ENCODE measurements at regions not wholly inside any gene's neighbourhood (a gene's known extent, or its start where the extent isn't known, plus 50 kb on each side); places are given as distances from the start of the nearest gene placed in this dataset.

DNA sequence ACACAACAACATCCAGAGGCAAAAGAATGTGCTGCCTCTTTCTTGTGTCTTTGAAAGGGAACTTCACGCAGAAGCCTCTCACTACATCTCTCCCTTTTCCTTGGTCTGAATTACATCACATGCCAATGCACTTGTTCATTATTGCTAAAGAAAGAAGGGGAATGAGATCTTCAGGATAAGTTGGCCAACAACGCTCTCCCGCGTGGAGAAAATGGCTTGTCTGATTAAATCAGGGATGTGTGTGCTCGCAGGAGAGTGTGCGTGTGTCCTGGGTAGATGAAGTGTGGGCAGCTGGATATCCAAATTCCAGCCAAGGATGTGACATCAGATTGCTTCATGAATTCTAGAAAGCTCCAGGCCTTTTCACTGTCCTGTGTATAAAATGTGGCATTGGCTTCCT lies 541.6 kb upstream of the FZD8 start:
- Mint-ChIP-seq H3K27me3 (ENCODE audit: low read depth in 3 of 3) (no peaks in the 10 kb centered on the region), H3K27ac (no peak overlapping the region), H3K36me3 (no peaks in the 10 kb centered on the region), H3K9me3 (peaks cover 0 to 12% (median 5%) of the 10 kb centered on the region in 7 donors), H3K4me3 (no peak overlapping the region), H3K4me1 (no peaks in the 10 kb centered on the region)
- Histone ChIP-seq H3K79me2 (ENCODE audit: insufficient read depth, low read length) (no peaks in the 10 kb centered on the region), H3K4me2 (replicated peaks; ENCODE audit: extremely low read depth, low read length, poor library complexity, severe bottlenecking) (no peak overlapping the region), H4K20me1 (ENCODE audit: insufficient read depth, low read length) (no peaks in the 10 kb centered on the region), H3K36me3 (replicated peaks in 1 of 2; ENCODE audit: control insufficient read depth in 1 of 2, insufficient read depth in 2 of 2, low read length in 2 of 2) (no peaks in the 10 kb centered on the region), H3K27ac (ENCODE audit: low read depth in 1 of 2, low read length in 2 of 2) (no peak overlapping the region), H3K9ac (ENCODE audit: insufficient read depth, low read length, poor library complexity, severe bottlenecking) (no peak overlapping the region), H2AFZ (ENCODE audit: insufficient read depth, low read depth, low read length, poor library complexity, severe bottlenecking) (no peak overlapping the region), H3K4me3 (replicated peaks in 1 of 3; ENCODE audit: low read depth in 2 of 3, low read length in 3 of 3) (no peak overlapping the region), H3K4me1 (ENCODE audit: control insufficient read depth in 1 of 2, insufficient read depth in 2 of 2, low read length in 2 of 2) (no peaks in the 10 kb centered on the region), H3K9me3 (replicated peaks in 1 of 2; ENCODE audit: control insufficient read depth in 1 of 2, insufficient read depth in 1 of 2, low read length in 2 of 2) (peaks cover 0 to 5% of the 10 kb centered on the region in 2 donors), H3K27me3 (ENCODE audit: control insufficient read depth in 2 of 2, insufficient read depth in 2 of 2, low read length in 2 of 2) (no peaks in the 10 kb centered on the region)
- TF ChIP-seq, protein P1, sequence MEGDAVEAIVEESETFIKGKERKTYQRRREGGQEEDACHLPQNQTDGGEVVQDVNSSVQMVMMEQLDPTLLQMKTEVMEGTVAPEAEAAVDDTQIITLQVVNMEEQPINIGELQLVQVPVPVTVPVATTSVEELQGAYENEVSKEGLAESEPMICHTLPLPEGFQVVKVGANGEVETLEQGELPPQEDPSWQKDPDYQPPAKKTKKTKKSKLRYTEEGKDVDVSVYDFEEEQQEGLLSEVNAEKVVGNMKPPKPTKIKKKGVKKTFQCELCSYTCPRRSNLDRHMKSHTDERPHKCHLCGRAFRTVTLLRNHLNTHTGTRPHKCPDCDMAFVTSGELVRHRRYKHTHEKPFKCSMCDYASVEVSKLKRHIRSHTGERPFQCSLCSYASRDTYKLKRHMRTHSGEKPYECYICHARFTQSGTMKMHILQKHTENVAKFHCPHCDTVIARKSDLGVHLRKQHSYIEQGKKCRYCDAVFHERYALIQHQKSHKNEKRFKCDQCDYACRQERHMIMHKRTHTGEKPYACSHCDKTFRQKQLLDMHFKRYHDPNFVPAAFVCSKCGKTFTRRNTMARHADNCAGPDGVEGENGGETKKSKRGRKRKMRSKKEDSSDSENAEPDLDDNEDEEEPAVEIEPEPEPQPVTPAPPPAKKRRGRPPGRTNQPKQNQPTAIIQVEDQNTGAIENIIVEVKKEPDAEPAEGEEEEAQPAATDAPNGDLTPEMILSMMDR (IDR thresholded peaks at IDR 0.05), result no peak
- no peak for DNase-seq
- WGBS (ENCODE audit: insufficient coverage), result 92% methylated on average over 5 of the region's 6 CpGs
- intact Hi-C loops (cut with micrococcal nuclease), result no loop called here

DNA sequence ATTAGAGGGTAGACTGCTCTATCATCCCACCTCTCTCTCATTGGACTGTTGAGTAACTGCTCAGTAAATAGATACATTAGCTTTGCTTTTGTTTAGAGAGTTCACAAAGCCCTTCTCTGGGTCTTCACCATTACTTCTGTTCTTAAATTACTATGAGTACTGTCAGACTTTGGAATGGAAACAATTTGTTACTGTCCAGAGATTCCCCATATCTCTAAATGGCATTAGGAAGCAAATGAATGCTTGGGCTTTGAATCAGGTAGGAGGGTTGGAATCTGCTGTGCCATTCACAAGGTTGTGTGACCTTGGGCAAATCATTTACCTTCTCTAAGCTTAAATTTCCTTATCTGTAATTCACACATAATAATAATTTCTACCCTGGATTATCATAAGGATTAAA lies 541.0 kb upstream of the FZD8 start:
- Histone ChIP-seq H3K27ac (ENCODE audit: low read depth in 1 of 2, low read length in 2 of 2) (no peak overlapping the region), H2AFZ (ENCODE audit: insufficient read depth, low read depth, low read length, poor library complexity, severe bottlenecking) (no peak overlapping the region)

More for the DNA sequence above, 541.0 kb upstream of the FZD8 start:
- H3K9me3 ChIP-seq (replicated peaks in 1 of 2; ENCODE audit: control insufficient read depth in 1 of 2, insufficient read depth in 1 of 2, low read length in 2 of 2), result peaks cover 0 to 5% of the 10 kb centered on the region in 2 donors
- H3K4me1 Mint-ChIP-seq, result no peaks in the 10 kb centered on the region
- H3K27me3 Mint-ChIP-seq (ENCODE audit: low read depth in 3 of 3), result no peaks in the 10 kb centered on the region
- no peak overlapping the region for H3K27ac Mint-ChIP-seq
- intact Hi-C loops (cut with micrococcal nuclease), result no loop called here
- H3K4me3 Mint-ChIP-seq, result no peak overlapping the region
- no peaks in the 10 kb centered on the region for H3K4me1 ChIP-seq (ENCODE audit: control insufficient read depth in 1 of 2, insufficient read depth in 2 of 2, low read length in 2 of 2)
- H3K4me3 ChIP-seq (replicated peaks in 1 of 3; ENCODE audit: low read depth in 2 of 3, low read length in 3 of 3), result no peak overlapping the region
- no peaks in the 10 kb centered on the region for H3K36me3 Mint-ChIP-seq
- H3K9me3 Mint-ChIP-seq, result peaks cover 0 to 9% (median 5%) of the 10 kb centered on the region in 7 donors
- H4K20me1 ChIP-seq (ENCODE audit: insufficient read depth, low read length), result no peaks in the 10 kb centered on the region
- H3K27me3 ChIP-seq (ENCODE audit: control insufficient read depth in 2 of 2, insufficient read depth in 2 of 2, low read length in 2 of 2), result no peaks in the 10 kb centered on the region
- no peaks in the 10 kb centered on the region for H3K36me3 ChIP-seq (replicated peaks in 1 of 2; ENCODE audit: control insufficient read depth in 1 of 2, insufficient read depth in 2 of 2, low read length in 2 of 2)
- H3K4me2 ChIP-seq (replicated peaks; ENCODE audit: extremely low read depth, low read length, poor library complexity, severe bottlenecking), result no peak overlapping the region
- H3K79me2 ChIP-seq (ENCODE audit: insufficient read depth, low read length), result no peaks in the 10 kb centered on the region
- no peak overlapping the region for H3K9ac ChIP-seq (ENCODE audit: insufficient read depth, low read length, poor library complexity, severe bottlenecking)
- TF ChIP-seq, protein P1 (IDR thresholded peaks at IDR 0.05), result no peak
- DNase-seq, result no peak
